ENCODE measurements at regions not wholly inside any gene's neighbourhood (a gene's known extent, or its start where the extent isn't known, plus 50 kb on each side); places are given as distances from the start of the nearest gene placed in this dataset.

- TF ChIP-seq CTCF (IDR thresholded peaks at IDR 0.05; ENCODE audit: low read length) (no peak), EZH2phosphoT487 (IDR thresholded peaks at IDR 0.05; ENCODE audit: low read length) (no peak), EZH2 (optimal IDR thresholded peaks at IDR 0.05; ENCODE audit: low read depth, low read length) (no peak)
Observed at GRCh38 chr22:49186762-49187161, 640.9 kb downstream of the BRD1 start.

Data from MM.1S (cell line).